ENCODE measurements at regions not wholly inside any gene's neighbourhood (a gene's known extent, or its start where the extent isn't known, plus 50 kb on each side); places are given as distances from the start of the nearest gene placed in this dataset.

DNA sequence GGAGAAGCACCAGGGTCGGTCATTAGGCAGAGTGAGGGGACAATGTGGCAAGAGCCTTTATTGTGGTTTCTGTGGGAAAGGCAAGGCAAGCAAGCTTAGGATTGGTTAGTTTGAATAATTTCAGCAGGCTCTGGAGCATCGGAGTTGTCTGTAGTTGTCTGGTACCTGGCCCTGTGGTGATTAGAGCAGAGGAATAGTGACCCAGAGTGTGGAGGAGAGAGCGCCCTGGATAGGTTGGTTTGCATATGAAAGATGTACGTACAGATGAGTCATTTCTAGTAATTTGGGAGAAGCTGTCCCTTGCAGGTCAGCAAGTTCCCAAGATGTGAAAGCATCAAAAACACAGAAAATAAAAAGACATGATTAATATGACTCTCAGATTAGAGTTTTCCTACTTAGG, 383.1 kb upstream of the MEX3C start:
- no peak for DNase-seq (ENCODE audit: low read depth in 2 of 2)

DNA sequence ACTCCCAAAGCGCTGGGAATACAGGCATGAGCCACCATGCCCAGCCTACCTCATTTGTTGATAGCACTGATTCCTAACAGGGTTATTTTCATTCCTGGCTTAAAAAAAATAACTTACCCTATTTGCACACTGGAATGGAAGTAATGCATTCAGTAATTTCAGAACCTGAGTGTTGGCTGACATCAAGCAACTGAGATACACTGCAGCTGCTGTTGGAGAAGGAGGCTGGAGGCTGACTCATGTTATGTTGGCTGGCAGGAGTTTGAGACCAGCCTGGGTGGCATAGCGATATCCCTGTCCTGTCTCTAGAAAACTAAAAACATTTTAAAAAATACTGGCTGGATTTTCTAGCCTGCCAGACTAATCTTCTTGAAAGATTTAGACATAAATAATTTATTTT, 385.1 kb upstream of the MEX3C start:
- DNase-seq (ENCODE audit: low read depth in 2 of 2): no peak

DNA sequence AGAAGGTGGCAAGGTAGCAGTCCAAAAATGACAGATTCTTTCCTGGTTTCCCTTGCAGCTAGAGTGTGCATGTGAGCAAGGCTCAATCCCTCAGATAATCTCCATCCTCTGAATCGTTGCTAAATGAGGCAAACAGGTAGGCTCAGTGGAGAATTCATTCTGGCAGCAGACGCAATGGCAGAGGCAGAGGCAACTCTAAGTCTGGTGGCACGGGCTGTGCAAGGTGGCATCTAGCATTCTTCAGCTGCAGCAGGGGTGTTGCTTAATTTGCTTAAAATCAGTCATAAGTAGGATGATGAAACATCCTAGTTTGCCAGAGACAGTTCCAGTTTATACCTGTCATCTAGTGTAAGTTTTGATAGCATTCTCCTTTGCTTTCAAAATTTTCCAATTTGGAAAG, 391.1 kb upstream of the MEX3C start:
- DNase-seq (ENCODE audit: low read depth in 2 of 2): no peak

DNA sequence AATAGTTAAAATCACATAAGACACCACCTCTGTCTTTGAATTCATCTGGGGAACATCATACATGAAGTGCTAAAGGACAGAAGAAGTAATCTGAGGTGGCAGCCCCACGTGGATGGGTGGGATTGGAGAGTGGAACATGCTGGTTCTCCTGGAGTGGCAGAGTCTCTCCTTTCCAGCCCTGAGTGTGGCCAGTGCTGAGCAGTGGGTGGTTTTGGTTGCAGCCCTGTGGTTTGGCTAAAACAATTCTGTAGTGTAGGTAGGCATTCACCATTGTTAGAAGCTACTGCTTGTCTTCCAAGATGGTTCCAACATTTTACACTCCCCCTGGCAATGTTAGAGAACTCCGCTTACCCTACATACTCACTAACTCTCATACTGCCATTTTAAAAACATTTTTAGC, 396.4 kb upstream of the MEX3C start:
- DNase-seq (ENCODE audit: low read depth in 2 of 2): no peak

DNA sequence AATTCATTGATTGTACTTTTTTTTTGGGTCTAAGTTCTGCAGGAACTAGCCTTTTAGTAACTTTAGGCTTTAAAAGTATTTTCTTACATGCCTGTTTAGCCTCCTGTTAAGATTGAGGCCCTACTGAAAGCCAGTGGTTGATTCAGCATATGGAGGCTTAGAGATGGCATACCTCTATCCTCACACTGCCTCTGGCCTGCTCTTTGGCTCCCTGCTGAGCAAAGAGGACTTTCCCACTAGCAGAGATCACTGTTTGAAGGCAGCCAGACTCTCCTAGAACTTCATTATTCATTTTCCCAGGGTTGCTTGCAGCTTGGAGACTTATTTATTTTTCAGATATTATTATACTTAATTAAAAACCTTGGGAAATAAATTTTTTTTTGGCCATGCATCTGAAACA, 405.6 kb upstream of the MEX3C start:
- DNase-seq (ENCODE audit: low read depth in 2 of 2): no peak

DNA sequence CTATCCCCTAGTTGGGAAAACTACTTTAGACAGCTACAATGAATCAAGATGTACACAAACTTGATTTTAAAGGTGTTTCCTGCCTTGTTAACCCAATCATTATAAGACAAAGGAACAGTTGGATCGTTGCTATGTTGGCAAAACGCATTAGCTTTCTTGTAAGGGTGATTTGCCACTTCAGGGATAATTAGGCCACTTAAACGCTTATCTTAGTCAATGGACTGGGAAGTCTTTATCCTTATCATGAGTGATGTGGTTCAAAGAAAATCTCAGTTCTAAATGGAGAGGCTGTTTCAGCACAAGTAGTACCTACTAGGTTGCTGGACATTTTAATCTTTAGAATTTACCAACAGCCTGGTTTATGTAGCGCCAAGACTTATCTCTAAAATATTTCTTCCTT, 406.1 kb upstream of the MEX3C start:
- DNase-seq (ENCODE audit: low read depth in 2 of 2): no peak

DNA sequence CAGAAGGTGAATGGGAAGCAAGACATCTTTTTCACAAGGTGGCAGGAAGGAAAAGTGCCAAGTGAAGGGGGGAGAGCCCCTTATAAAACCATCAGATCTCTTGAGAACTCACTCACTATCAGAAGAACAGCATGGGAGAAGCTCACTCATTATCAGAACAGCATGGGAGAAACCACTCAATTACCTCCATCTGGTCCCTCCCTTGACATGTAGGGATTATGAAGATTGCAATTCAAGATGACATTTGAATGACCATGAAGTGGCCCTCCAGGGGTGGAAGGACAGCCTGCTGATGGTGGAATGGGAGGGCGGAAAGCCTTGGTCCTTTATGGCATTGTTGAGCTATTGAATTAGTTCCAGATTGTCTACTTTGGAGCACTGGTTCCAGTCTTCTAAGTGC, 413.0 kb upstream of the MEX3C start:
- no peak for DNase-seq (ENCODE audit: low read depth in 2 of 2)

DNA sequence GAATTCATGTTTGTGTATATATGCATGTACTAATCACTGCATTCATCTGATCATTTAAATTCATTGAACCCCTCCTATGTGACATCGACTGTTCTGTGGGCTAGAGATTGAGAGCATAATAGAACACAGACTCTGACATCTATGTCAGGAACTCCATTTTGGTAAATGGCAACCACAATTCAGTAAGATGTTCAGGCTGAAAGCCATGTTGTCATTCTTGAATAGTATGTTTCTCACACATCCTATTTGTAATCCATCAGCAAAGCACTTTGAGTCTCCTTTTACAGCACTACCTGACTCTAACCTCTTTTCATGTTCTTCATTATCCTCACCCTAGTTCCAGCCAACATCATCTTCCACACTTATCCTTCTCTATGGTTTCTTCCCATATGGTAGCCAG, 413.8 kb upstream of the MEX3C start:
- no peak for DNase-seq (ENCODE audit: low read depth in 2 of 2)

DNA sequence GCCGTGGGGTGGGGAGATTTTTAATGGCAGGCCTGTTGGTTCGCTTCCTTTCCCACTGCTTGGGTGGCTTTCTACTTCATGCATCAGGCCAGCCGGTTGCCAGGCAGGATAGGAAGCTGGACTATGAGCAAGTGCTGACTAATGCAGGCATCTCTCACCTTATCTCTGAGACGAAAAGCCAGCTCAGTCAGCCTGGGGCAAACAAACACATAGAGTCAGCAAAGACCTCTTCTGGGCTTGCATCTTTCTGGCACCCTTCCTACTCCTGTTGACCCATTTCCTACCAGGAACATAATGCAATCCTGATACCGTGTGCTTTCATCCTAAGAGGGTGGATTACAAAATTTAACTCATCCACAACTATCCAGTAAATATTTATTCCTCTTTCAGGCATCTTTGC, 416.6 kb upstream of the MEX3C start:
- no peak for DNase-seq (ENCODE audit: low read depth in 2 of 2)

DNA sequence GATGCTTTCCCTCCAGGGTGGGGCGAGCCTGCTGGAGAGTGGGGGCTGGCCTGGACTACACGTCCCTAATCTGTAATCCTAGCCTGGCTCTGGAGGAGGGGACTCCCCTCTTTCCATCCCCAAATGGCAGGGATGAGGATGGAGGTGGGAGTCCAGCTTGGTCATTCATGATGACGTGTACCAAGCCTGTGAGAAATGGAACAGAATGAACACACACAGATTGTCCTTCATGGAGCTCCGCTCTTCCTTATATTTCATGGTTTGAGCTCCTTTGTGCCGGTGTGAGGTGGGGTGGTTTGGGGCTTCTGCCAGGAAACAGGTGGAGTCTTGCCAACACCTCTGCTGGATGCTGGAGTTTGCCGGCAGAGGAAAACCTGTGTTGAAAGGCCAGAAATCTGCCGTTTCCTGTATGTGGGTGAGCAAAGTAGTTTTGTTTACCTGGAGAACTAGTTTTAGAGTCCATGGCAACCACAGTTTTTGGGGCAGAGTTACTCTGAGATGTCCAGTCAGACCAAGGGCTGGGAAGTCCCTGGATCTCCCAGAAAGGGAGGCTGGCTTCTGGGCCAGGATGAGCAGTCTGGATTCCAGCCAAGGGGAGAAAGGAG, 417.6 kb upstream of the MEX3C start:
- no peak for DNase-seq (ENCODE audit: low read depth in 2 of 2)

DNA sequence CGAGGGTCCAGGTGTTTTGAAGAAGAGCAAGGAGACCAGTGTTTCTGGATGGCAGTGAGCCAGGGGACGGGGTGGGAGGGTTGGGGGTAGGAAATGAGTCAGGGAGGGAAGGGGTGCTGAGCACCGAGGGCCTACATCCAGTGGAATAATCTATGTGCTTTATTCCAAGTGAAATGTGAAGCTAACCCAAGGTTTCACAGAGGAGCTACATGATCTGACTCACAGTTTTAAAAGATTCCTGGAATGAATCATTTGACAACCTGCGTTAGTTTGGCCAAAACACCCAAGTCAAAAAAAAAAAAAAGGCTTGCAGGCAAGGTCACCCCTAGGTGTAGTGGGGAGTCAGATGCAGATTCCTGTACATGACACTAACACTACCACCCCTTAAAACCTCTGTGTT, 419.7 kb upstream of the MEX3C start:
- no peak for DNase-seq (ENCODE audit: low read depth in 2 of 2)

DNA sequence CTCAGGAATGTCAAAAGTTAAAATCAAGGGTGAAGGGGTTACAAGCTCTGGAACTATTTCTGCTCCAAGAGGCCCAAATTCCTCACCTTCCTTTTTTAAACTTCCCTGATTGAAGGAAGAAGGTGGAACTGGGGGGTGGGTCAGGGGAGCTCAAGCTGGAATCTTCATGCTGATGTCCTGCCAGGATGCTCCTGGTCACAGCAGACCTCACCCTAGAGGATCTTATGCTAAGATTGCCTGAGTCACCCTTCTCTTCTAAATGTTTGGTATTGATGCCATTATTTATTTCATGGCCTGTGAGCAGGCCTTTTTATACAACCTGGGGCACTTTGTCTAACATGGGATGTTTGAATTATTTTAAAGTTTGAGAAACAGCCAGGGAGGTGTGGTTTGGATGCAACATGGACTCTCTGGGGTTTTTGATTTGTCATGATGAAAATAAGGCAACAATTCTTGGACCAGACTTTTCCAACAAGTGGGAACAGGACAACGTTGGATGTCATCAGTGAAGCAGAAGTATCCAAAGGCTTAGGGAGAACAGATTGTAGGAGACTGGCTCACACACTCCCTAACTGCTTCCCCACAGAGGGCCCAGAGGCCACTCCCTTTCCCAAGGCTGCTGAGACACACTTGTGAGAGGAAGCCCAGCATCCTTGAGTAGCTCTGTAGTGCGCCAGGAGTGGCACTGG, 420.2 kb upstream of the MEX3C start:
- DNase-seq (ENCODE audit: low read depth in 2 of 2): no peak

DNA sequence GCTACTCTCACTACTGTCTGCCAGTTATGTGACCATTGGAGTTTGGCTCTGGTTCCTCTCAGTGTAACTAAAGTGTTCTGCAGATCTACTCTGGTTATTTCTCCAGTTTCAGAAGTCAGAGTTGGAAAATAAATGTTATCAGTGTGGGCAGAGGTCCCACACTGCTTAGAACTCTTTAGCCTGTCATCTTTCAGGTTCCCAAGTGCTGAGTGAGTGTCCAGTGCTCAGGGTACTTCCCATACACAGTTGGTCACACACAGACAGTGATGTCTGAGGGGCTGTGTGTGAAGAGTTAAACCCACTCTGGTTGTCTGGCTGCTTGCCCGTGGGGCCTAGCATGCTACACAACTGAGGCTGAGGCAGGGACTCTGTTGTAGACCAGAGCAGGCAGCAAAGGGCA, 421.8 kb upstream of the MEX3C start:
- DNase-seq (ENCODE audit: low read depth in 2 of 2): no peak

DNA sequence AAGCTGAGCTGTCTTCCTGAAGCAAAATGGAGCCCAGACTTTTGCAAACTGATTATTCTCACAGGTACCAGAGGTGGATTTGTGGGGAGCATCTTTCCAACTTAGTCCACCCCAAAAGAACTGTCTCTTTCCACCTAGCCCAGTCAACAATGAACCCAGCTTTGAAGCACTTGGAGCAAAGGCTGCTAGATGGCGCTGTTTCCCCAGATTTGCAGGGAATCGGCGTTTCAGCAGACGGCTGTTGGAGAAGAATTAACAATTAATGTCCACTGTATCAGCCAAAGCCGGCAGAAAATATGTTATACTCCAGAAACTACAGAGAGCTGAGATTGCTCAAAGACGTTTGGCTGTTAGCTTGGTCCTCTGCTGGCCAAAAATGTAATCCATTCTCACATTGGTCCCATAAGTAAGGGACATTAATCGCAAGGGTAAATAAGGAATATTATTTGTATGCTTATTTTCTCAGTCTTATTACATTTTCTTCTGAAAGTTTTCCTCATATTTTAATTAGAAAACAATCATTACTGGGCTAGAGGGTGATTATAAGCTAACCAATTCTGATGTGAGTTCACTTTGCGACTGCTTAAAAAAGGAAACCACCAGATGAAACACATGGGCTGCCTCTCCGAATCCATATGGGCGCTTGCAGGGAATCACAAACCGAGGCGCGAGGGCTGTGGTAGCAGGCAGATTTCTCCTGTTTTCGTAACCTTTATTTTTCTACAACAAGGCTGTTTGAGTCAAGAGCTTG, 423.8 kb upstream of the MEX3C start:
- DNase-seq (ENCODE audit: low read depth in 2 of 2): peak in 1 of 2 donors; percentile 3

DNA sequence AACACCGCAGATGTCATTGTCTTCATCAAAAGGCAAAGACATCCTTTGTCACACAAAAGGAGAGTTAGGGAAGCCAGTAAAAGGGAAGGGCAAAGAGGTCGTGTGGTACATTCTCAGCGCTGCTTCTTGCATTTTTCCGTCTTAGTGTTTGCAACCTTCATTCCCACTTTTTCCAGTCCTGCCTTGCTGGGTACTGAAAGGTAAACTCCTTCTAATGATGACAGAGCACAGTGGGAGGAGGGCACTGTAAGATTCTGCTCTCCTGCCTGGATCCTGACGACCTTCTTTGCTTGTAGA, 424.3 kb upstream of the MEX3C start:
- no peak for DNase-seq (ENCODE audit: low read depth in 2 of 2)

DNA sequence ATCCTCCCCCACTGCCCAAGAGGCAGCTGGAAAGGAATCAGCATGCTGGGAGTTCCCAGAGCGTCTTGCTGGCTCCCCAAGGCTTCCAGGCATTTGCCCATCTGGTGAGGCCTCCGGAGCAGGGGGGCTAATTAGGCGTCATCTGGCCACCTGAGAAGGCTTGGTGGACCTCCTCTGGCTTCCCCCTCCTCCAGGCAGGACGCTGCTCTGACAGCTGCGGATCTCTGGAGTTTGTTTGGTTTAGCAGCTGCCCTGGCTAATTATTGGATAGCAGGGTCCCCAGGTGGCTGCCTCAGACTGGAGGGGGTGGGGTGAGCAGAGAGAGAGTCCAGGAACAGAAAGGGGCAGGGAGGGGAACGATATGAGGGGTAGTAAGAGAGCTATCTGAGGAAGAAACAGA, 425.2 kb upstream of the MEX3C start:
- DNase-seq (ENCODE audit: low read depth in 2 of 2): no peak

DNA sequence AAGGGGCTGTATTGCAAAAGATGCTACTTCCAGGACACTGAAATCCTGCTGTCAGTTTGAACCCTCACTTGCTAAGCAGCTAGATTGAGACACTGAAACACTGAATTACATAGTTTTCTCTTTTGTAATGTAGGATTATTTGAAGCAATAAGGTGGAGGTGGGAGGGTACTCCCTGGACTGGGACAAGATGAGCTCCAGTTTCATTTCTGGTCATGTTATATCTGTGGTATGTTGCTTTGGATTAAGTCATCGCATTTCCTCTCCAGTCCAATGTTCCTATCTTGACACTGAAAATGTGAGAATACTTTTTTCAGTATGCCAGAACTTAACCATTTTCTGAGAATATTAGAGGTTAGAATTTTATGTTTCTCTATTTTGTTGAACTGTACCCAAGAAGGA, 426.2 kb upstream of the MEX3C start:
- DNase-seq (ENCODE audit: low read depth in 2 of 2): no peak

DNA sequence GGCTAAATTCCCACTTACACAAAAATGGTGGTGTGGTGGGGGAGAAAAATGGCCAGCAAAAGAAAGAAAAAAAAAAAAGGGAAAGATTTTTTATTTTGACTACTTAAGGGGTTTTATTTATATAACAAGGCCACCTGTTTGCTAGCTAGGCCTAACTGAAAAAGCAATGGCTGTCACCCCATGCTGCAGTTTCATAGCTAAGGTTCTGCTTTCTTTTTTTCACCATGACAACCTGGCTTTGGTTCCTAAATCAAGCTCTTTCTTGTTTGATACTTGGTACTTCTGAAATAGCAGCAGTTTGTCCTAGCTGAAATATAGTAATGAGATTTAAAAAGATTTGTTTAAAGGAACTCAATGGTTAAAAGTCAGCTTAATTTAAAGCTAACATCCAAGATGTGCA, 433.2 kb upstream of the MEX3C start:
- no peak for DNase-seq (ENCODE audit: low read depth in 2 of 2)

DNA sequence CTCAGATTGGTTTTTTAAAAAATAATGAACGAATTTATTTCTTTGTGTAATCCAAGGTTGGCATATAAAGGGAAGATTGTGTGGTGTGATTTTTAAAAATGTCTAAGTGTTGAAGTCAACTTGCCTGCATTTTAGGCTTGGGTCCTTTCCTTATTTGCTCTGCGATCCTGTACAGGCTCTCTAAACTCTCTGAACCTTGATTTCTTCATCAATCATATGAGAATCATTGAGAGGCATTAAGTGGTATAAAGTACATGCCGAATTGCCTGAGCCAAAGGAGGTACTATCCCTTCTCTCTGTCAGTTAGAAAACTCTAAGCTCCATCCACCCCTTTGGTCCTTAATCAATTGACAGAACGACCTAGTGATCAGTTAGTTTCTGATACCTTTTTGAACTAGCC, 440.4 kb upstream of the MEX3C start:
- DNase-seq (ENCODE audit: low read depth in 2 of 2): no peak

DNA sequence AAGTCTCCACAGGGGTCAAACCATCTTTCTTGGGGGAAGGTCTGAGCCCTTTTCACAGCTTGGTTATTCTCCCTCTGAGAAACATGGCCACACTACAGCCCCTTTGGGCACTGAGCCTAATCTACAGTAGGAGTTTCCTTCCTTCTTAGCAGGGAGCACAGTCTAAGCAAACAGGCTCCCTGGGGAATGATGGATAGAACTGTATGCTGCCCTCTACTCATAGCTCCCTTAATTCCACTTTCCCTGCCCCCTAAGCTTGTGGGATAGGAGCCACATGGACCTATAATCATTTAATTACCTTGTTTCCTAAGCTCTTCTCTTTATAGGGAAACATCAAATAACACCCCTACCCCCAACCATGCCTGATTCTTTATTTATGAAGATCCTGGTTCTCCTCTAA, 442.1 kb upstream of the MEX3C start:
- no peak for DNase-seq (ENCODE audit: low read depth in 2 of 2)

DNA sequence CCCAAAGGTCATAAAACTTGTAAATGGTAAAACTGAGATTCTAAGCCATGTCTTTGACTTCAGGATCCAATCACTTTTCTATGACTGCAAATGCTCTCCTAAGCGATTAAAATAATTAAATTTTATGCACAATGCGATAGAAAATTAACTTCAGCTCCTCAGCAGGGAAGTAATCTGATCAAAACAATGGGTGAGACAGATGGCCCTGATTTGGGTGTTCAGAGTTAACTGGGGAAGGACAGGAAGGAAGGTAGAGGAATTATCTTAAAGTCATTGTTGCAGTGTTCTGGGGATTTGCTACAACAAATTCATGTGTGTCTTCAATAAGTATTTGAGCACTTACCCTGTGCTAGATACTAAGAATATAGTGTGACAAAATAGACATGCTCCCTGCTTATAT, 446.0 kb upstream of the MEX3C start:
- no peak for DNase-seq (ENCODE audit: low read depth in 2 of 2)

DNA sequence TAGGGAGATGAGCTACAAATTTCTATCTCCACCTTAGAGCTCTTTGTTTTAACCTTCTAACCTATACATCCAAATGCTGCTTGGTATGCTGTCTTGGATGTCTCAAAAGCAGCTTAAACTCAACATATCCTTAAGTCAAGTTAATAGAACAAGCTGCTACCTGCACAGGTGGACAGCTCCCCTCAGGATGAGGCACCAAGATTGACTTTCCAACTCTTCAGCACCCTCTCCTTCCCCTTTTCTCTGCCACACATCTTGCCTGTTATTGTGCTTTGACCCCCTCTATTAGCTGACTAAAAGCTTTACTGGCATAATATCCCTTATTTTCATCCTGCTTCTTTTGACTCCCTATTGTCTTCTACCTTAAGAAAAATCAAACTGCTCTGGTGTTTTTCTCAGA, 448.1 kb upstream of the MEX3C start:
- no peak for DNase-seq (ENCODE audit: low read depth in 2 of 2)

DNA sequence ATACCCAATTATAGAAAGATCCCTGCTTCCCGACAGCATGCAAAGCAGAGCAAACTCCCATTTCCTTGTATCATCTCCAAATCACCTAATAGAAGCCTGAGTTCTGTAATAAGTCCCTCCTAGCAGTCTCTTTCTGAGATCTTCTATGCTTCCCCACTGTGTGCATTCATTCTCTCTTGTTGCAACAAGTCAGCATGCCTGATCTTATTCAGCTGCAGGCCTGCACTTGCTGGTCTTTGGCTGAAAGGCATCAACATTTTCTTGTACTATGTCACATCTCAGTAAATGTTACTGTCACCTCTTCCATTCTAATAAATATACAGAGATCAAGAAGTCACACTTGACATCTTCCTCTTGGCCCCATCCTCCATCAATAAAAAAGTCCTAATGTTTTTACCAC, 449.9 kb upstream of the MEX3C start:
- no peak for DNase-seq (ENCODE audit: low read depth in 2 of 2)

DNA sequence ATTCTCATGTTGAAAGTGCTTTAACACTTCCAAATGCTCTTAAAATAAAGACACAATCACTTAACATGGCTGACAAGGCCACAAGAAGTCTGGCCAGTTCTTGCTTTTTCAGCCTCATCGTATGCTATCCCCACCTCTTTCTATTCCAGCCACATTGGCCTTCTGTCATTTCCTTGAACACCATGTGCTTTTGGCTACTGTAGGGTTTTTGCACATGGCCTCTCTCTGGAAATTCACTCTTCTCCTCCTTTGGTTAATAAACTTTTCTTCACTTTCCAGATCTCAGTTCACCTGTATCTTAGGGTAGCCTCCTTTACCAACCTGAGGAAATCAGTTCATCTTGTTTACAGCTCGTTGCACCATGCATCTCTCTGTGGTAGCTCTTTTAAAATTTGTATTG, 450.5 kb upstream of the MEX3C start:
- DNase-seq (ENCODE audit: low read depth in 2 of 2): no peak

Measured in stimulated activated CD8-positive, alpha-beta memory T cell treated with anti-CD3 and anti-CD28 coated beads, Interleukin-15, amount 100 ng/mL, for 48 hours (primary cell).